NCI-H82 (cell line): ENCODE measurements at regions not wholly inside any gene's neighbourhood (a gene's known extent, or its start where the extent isn't known, plus 50 kb on each side); places are given as distances from the start of the nearest gene placed in this dataset.
"Not testable (repeated sequence)": the region's sequence is repeated elsewhere in the genome, so short reads cannot be mapped to it uniquely, and the experiment has no call there.

Experiments
- DNase-seq: peaks from one replicate; lab custom pipeline; 2025; lab: John Stamatoyannopoulos, UW

DNA sequence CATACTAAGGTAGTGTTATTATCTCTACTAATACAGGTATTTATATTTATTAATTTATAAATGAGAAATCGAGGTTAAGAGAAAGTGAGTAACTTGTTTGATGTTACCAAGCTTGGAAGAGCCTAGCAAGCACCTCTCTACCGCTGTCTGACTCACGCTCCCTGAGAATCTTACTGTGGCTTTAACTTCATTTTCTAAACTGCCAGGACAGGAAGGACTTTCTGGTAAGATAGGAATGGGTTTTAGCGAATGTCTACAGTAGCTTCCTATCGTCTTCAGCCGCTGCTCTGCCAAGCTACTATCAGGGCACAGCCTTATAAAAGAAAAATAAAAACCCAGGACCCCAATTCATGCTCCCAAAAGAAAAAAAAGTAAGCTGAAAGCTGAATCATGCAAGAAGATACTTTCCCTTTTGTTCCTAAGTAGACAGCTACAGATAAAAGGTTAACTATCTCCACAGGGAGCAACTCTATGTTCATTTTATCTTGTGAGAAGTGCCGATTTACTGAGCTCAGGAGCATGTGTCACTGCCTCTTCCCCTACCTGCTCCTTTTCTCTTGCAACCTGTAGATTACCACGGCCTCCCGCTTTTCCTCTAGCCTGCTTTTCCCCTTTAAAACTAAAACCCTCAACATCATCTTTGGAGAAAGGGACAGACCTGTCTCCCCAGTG, 60.2 kb downstream of the THNSL1 start:
- DNase-seq: no peak

DNA sequence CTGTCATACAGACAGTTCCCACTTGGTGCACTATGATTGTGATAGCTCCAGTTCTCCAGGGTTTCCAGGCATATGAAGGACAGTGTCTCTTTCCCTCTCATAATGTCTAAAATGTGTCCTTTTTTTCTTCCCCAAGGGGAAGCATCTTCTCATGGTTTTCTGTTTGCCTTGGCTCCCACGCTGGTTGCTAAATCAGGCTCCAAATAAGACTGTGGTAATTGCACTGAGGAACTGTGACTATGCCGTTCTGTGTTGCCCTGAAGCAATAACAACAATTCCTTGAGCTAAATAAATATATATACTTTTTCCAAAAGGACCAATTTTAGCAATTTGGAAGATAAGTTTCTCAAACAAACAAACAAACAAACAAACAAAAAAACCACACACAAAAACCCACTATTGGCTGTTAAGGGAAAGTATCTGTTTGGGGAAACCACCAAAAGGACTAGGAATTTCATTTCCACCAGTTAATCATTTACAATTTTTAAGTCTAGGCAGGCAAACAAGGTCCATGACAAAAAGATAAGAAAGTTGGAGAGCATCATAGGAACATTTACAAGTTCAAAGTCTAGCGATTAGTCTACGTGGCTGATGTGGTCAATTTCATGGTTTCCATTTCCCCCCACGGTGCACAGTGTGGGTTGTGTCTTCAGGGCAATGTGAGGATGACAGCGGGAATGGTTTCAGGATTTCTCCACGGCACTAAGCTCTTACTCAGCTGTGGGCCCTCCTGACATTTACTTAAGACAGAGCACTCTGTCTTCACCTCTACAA, 62.4 kb downstream of the THNSL1 start:
- DNase-seq: no peak

GRCh38 chr10:25080880-25081581, 64.6 kb downstream of the THNSL1 start:
- DNase-seq: peak; percentile 90

DNA sequence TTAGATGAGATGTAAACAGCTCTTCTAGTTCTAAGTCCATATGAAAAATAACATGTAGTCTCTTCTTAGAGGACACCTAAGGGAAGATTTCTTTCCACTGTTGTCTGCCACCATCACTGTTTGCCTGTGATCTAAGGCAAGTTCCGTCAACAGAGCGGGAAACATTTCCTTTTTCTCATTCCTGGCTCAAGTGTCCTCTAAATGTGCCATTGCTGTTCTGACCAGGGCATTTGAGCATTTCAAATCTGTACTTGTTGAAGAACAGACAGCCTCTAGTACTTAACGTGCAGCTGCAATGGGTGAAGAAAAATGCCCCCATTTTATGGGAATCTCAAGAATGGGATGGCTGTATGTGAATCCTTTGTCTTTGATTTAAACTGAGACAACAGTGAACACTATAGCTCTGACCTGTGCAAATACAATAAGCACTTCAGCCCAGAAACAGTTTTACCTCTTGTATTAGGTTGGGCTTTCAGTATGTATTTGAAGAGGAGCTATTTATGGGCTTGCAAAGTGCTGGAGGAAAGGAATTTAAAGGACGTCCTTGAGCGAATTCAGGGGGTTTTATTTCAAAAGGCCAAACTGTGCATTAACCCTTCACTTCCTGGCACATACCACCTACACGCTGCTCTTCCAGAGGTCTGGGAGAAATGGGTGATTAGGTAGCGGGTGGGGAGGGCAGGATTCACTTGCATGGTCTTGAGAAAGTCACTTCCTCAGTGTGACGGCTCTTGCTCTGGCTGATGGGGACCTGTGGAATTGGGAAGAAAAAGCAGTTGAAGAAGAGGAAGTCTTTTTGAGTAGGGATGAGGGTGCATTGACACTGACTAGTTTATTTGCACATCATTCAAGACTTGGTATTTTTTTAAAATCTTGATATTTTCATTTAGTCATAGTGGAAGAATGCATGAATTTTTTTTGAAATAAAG, 66.1 kb downstream of the THNSL1 start:
- no peak for DNase-seq

DNA sequence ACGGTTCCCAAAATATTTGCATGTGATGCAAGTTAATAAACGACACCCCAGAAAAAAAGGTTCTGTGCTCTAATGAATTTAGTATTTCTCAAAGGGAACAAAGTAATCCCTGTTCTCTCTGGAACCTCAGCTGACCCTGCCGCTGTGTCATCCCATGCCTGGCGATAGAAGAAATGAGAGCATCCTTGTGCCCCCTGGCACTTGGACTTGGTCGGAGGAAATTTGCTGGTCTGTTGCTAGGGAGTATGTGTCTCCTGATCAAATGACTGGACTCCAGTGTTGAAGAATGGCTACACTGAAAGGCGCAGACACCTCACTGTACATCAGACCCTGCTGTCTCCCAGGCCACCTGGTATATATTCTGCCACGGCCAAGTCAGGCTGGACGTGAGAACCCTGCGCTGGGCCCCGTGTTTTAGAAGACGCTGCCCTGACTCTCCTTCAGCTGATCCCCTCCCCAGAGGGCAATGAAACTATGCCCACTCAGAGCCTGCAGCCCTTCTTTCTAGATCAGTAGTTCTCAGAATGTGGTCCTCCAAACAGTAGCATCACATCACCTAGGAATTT, 67.2 kb downstream of the THNSL1 start:
- no peak for DNase-seq

DNA sequence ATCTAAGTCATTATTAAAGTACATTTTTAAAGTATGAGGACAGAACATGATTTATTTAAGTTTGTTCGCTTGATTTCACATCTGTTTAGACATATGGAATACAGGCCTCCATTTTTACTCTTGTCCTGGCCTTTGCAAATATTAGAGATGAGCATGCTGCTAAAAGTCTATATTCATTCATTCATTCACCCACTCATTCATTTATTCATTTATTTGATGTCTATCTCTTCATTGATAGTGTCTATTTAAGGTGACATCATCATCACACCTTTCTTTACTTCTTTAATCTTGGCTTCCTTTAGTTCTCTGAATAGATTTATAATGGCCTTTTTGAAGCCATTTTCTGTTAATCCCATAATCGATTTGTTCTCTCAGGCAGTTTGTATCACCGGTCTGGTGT, 68.0 kb downstream of the THNSL1 start:
- DNase-seq: no peak

DNA sequence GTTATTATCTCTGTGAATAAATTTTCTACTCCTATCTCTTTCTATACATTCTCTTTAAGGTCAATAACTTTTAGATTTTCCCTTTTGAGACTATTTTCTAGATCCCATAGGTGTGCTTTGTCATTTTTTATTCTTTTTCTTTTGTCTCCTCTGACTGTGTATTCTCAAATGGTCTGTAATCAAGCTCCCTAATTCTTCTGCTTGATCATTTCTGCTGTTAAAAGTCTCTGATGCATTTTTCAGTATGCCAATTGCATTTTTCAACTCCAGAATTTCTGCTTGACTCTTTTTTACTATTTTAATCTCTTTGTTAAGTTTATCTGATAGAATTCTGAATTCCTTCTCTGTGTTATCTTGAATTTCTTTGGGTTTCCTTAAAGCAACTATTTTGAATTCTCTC, 78.2 kb downstream of the THNSL1 start:
- DNase-seq: no peak

DNA sequence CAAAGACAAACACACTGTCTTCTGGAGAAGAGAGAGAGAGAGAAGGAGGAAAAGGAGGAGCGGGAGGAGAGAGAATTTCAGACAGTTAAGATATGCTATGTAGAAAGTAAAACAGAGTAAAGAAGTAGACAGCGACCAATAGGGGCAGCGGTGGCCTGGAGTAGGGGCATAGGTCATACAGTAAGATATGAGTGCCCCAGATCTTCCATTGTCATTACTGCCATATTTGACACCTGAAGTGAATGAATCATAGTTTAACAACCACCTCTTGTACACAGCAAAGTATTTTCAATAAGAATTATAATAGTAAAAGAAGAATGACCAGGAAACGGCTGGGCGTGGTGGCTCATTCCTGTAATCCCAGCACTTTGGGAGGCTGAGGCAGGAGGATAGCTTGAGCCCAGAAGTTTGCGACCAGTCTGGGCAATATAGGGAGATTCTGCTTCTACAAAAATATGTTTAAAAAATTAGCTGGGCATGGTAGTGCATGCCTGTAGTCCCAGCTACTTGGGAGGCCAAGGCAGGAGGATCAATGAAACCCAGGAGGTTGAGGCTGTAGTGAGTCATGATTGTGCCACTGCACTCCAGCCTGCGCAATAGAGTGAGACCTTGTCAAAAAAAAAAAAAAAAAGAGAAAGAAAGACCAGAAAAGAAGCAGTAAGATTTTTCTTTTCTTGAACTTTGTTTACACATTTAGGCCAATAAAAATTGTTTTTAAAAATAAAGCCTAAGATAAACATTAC, 77.0 kb upstream of the GPR158 start:
- DNase-seq: no peak

DNA sequence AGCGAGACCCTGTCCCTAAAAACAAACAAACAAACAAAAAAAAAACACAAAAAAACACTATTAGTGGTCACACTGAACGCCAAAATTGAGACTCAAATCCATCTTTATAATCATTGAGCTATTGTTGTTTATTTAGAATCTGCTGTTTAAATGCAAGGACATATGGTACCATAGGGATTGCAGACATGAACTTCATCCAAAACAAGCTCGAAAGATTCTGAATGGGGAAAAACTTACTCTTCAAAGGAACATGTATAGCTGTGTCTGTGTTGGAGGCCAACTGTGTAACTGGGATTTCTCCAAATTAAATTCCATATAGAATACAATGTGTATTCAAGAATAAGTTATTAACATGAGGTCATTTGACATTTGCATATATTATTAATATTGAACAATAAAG, 74.7 kb upstream of the GPR158 start:
- no peak for DNase-seq

GRCh38 chr10:25101461-25102146, 73.2 kb upstream of the GPR158 start:
- no peak for DNase-seq

GRCh38 chr10:25102147-25102822, 72.5 kb upstream of the GPR158 start:
- DNase-seq: no peak

- no peak for DNase-seq
Observed at GRCh38 chr10:25103703-25104102, 71.1 kb upstream of the GPR158 start.

DNA sequence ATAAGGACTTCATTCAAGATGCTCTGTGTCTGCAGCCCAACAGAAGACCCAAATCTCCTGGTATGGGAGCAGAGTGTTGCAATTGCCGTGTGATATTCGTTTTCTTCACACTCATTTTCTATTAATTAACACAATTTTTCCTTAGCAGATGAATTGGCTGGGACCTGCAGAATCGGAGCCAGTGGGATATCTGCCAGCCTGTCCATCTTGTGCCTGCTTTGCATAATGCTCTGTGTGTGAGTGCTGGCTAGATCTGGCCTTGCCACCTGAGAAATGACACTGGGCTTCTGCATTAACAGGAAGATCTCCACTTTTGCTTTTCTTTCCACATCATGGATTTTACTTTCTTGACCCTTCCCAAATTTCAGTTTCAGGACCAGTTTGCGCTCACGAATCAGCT, 70.4 kb upstream of the GPR158 start:
- DNase-seq: no peak

GRCh38 chr10:25105262-25105661, 69.5 kb upstream of the GPR158 start:
- no peak for DNase-seq

- DNase-seq: no peak
Observed at GRCh38 chr10:25105743-25106260, 69.0 kb upstream of the GPR158 start.

DNA sequence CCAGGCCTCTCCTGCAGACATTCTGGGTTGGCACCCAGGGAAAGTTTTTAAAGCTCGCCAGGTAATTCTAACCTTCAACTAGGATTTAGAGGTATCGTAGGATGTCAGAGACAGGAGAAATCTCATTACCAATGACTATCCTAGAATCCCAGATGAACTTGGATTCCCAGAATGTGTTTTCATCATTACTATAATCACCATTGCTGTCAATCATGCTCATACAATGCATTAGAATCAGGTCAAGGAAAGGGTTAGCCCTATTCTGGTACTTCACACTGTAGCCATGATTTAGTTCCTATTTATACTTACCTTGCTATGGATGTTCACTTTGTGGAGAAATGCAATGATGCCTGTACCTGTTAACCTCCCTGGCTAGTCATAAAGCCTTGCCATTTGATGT, 67.0 kb upstream of the GPR158 start:
- no peak for DNase-seq

GRCh38 chr10:25109896-25110295, 64.9 kb upstream of the GPR158 start:
- not testable (repeated sequence) for DNase-seq

GRCh38 chr10:25112016-25112415, 62.8 kb upstream of the GPR158 start:
- DNase-seq: no peak

GRCh38 chr10:25113191-25114035, 61.4 kb upstream of the GPR158 start:
- DNase-seq: peak; percentile 88
